ENCODE measurements at regions not wholly inside any gene's neighbourhood (a gene's known extent, or its start where the extent isn't known, plus 50 kb on each side); places are given as distances from the start of the nearest gene placed in this dataset.
"Not testable (repeated sequence)": the region's sequence is repeated elsewhere in the genome, so short reads cannot be mapped to it uniquely, and the experiment has no call there.

DNA sequence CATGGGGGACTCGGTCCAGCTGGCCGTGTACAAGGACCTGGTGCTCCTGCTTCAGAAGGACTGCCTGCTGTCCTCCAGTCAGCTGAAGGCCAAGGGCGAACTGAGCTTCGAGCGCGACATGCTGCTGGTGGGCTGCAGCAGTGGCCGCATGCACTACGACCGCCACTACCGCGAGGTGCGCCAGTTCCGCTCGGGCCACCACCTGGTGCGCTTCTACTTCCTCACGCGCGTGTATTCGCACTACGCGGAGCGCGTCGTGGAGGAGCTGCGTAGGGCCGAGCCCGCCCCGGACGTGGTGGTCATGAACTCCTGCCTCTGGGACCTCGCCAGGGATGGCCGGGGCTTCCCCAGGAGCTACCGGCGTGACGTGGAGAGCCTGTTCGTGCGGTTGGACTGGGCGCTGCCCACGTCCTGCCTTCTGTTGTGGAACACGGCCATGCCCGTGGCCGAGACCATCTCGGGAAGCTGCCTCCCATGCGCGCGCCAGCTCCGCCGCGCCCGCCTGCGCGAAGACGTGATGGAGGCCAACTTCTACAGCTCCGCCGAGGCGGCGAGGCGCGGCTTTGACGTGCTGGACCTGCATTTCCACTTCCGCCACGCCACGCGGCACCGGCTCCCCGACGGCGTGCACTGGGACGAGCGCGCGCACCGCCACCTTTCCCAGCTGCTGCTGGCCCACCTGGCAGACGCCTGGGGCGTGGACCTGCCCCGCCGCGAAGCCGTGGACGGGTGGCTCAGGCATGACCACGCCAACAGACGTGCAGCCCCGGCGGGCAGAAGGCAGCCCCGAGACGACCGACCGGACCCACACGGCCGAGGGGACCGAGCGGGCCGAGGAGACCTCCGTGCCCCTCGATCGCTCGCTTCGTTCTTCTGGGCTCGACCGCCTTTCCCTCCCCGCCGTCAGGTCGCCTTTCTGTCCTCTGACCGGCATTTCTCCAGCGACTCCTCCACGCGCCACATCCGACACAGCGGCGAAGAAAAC lies 293.9 kb upstream of the ERBB4 start:
- DNase-seq (ENCODE audit: low spot score), result no peak
- Mint-ChIP-seq H3K27ac (no peak overlapping the region), H3K4me1 (ENCODE audit: low read depth in 2 of 2) (peaks cover 7% of the 10 kb centered on the region in 2 donors), H3K36me3 (peaks cover 10% of the 10 kb centered on the region), H3K9me3 (no peaks in the 10 kb centered on the region), H3K4me3 (no peak overlapping the region), H3K27me3 (no peaks in the 10 kb centered on the region)
- ATAC-seq, result peak in 1 of 2 donors; percentile 36

DNA sequence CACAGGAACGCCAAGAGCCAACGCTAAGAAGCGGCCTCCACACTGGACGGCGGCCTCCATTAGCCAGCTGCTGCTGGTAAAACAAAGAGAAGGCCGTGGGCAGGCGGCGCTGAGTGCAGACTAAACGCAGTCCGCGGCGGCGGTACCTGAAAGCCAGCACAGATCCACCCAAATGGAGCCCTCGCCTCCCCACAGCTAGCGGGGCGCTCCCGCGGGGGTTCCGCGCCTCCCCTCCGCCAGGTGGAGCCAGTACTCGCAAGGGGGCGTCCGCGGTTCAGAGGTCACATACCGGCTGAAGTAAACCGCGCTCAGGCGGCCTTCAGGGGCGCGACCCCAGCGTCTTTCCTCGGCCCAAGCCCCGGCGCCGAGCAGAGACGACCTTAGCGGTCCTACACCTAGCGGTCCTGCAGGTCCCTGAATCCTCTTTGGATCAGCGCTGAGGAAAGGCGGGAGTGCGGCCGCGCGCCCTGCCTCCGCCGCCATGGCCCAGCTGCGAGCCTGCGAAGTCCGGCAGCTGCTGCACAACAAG lies 293.1 kb upstream of the ERBB4 start:
- H3K4me1 Mint-ChIP-seq (ENCODE audit: low read depth in 2 of 2), result peaks cover 7% of the 10 kb centered on the region in 2 donors
- no peaks in the 10 kb centered on the region for H3K9me3 Mint-ChIP-seq
- H3K27ac Mint-ChIP-seq, result no peak overlapping the region
- ATAC-seq (peak in 1 of 2 donors; percentile 41), DNase-seq (ENCODE audit: low spot score) (no peak)
- H3K36me3 Mint-ChIP-seq, result peaks cover 10% of the 10 kb centered on the region
- H3K4me3 Mint-ChIP-seq, result no peak overlapping the region
- H3K27me3 Mint-ChIP-seq, result no peaks in the 10 kb centered on the region

DNA sequence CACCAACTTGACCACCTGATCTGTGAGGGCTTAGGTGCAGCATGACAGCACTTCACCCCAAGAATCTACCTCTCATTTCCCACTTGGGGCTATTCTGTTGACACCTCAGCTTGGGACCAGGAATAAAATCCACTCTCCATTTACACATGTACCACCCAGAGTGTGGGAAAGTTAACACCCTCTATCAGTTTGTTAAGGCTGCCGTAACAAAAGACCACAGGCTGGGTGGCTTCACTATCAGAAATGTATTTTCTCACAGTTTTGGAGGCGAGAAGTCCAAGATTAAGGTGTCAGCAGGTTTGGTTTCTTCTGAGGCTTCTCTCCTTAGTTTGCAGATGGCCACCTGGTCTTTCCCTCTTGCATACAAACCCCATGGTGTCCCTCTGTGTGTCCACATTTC lies 277.7 kb upstream of the ERBB4 start:
- ATAC-seq (no peak), DNase-seq (ENCODE audit: low spot score) (no peak)
- peaks cover 38 to 51% of the 10 kb centered on the region in 2 donors for H3K4me1 Mint-ChIP-seq (ENCODE audit: low read depth in 2 of 2)
- no peaks in the 10 kb centered on the region for H3K27me3 Mint-ChIP-seq
- H3K9me3 Mint-ChIP-seq, result no peaks in the 10 kb centered on the region
- H3K27ac Mint-ChIP-seq, result peak overlapping the region in 1 of 2 donors; percentile 78
- peaks cover 7% of the 10 kb centered on the region for H3K36me3 Mint-ChIP-seq
- peak overlapping the region; percentile 65 for H3K4me3 Mint-ChIP-seq

DNA sequence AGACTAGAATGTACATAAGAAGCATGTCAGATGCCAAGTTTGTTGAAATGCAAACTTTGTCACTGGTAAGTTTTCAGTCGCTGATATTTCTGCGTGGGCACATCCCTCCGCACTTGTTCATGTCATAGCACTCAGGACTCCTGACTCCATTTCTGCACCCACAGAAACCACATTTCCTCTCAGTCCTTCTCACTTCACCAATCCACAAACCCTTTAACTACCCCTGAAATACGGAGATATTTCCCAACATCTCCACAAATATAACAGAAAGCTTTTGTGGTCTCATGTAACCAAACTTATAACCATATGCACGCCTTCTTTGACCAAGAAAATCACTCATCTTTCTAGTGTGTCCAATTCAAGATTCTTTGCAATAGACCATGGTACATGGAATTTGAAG lies 276.9 kb upstream of the ERBB4 start:
- Mint-ChIP-seq H3K9me3 (no peaks in the 10 kb centered on the region), H3K4me3 (peak overlapping the region; percentile 65), H3K36me3 (peaks cover 7% of the 10 kb centered on the region), H3K4me1 (ENCODE audit: low read depth in 2 of 2) (peaks cover 42 to 59% of the 10 kb centered on the region in 2 donors), H3K27me3 (no peaks in the 10 kb centered on the region), H3K27ac (peak overlapping the region; percentile 72 to 78)
- ATAC-seq (peak; percentile 93 to 95), DNase-seq (ENCODE audit: low spot score) (peak; percentile 88)

DNA sequence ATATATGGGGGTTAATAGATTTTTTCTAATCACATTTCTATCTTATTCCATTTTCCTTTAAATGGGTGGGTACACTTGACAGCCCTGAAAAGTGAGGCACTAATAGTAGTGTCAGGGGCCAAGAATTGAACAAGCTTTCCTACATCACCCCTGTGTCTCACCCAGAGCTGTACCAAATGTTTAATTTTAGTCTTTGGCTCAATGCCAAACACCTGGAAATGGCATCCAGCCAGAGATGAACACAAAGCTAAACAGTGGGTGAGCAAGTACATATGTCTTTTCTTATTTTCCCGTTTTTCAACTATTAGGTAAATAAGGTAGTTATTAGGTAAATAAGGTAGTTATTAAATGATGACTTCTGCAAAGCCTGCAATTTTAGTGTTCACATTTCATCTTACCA lies 276.3 kb upstream of the ERBB4 start:
- DNase-seq (ENCODE audit: low spot score), result no peak
- peaks cover 9% of the 10 kb centered on the region for H3K36me3 Mint-ChIP-seq
- H3K4me3 Mint-ChIP-seq, result peak overlapping the region; percentile 65
- peak overlapping the region; percentile 72 to 78 for H3K27ac Mint-ChIP-seq
- no peak for ATAC-seq
- H3K4me1 Mint-ChIP-seq (ENCODE audit: low read depth in 2 of 2), result peaks cover 47 to 64% of the 10 kb centered on the region in 2 donors
- H3K9me3 Mint-ChIP-seq, result no peaks in the 10 kb centered on the region
- no peaks in the 10 kb centered on the region for H3K27me3 Mint-ChIP-seq

DNA sequence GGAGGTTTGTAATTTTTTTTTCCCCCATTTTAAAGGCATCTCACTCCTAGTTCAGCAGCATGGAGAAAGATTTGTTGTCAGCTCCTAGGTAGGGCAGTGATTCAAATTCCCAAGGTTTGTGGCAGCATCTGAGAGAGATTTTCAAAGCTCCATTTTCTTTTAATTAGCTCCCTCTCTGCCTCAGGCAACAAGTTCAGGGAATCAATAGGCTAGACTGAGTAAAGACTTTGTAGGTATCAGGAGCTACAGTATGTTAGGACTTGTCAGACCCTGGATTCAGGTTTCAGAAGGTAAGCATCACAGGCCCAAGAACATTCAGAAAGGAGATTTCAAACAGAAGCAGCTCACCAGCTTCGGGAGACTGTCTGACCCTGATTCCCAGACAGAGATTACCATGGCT lies 273.3 kb upstream of the ERBB4 start:
- Mint-ChIP-seq H3K27ac (peak overlapping the region in 1 of 2 donors; percentile 77), H3K4me3 (peak overlapping the region; percentile 9), H3K4me1 (ENCODE audit: low read depth in 2 of 2) (peaks cover 51 to 70% of the 10 kb centered on the region in 2 donors), H3K9me3 (no peaks in the 10 kb centered on the region), H3K36me3 (peaks cover 6% of the 10 kb centered on the region), H3K27me3 (no peaks in the 10 kb centered on the region)
- ATAC-seq (no peak), DNase-seq (ENCODE audit: low spot score) (no peak)

DNA sequence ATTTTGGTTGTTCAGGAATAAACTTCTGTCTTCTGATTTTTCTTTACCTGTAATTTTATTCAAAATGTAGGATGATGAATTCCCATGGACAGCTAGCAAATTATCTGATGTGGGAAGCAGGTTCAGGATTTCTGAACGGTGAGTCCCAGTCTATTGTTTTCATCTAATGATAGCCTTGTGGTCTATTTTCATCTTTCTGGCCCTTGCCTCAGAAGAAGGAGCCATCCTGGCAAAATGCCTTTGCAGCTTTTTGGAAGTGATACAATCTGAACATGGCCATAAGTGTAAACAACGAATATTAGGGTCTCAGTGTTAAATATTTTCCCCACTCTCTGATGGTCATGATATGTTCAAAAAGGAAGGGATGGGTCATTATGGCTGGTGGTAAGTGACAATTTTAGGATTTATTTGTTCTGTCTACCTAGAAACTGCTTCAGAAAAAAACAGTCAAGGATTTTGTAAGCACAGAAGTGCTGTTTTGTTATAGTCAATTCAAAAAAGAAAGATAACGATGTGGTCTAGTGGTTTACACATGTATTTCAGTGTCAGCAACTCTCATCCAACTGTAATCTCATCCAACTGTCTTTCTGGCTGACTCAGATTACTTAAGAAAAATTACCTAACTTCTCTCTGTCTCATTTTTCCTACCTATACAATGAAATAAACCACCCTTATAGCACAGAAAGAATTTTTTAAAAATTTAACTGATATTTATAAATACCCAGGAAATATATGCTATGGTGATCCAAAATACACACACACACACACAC lies 272.6 kb upstream of the ERBB4 start:
- H3K27me3 Mint-ChIP-seq, result no peaks in the 10 kb centered on the region
- peak overlapping the region; percentile 64 to 77 for H3K27ac Mint-ChIP-seq
- peak overlapping the region; percentile 63 for H3K4me3 Mint-ChIP-seq
- peaks cover 44 to 63% of the 10 kb centered on the region in 2 donors for H3K4me1 Mint-ChIP-seq (ENCODE audit: low read depth in 2 of 2)
- peaks cover 6% of the 10 kb centered on the region for H3K36me3 Mint-ChIP-seq
- no peaks in the 10 kb centered on the region for H3K9me3 Mint-ChIP-seq
- ATAC-seq (peak; percentile 72 to 84), DNase-seq (ENCODE audit: low spot score) (no peak)

DNA sequence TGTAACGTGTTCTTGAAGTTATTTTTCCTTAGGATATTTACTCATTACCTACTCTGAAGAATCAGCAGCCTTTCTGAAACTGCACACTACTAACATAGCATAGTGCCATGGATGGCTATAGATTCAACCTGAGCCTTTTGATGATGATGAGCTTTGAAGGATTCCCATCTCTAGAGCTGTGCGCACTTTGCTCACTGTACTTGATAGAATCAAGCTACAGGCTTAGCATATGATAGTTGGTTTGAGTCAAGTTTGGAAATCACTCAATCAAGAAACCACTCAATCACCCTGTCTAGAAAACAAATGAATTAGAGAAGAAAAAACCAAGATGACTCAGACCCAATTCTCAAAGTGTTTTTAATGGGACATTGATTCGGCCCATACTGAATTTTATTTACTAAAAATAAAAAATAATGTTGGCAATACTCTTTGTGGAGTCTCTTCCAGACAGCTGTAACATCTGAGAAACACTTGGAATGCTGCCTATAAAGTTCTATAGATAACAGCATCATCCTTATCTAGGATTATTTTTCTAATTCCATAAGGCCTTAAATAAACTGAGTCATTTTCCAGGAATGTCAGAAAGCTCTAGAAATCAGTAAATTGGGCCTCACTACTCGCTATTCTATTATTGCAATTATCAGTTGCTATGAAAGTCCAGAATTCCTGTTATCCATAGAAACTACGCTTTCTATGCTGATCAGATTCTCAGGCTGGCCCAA lies 259.0 kb upstream of the ERBB4 start:
- ATAC-seq (peak in 1 of 2 donors; percentile 75), DNase-seq (ENCODE audit: low spot score) (no peak)
- no peaks in the 10 kb centered on the region for H3K36me3 Mint-ChIP-seq
- H3K4me1 Mint-ChIP-seq (ENCODE audit: low read depth in 2 of 2), result peaks cover 25 to 29% of the 10 kb centered on the region in 2 donors
- no peaks in the 10 kb centered on the region for H3K27me3 Mint-ChIP-seq
- H3K9me3 Mint-ChIP-seq, result no peaks in the 10 kb centered on the region
- no peak overlapping the region for H3K4me3 Mint-ChIP-seq
- H3K27ac Mint-ChIP-seq, result no peak overlapping the region

DNA sequence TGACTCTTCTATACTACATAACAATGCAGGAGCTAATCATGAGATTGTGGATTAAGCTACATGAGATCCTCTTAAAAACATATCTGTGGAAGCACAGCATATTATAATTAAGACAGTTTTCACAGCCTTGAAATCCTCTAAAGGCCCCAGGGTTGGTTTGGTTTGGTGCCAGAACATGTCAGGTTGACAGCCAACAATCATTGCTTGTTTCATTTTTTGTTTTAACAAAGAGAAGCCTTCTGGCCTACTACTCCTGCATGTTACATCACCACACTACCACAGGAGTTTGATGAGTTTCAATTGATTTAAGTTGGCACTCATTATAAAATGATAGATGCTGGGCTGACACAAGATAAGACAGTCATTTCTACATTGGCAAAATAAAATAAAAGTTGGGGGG lies 255.9 kb upstream of the ERBB4 start:
- H3K4me3 Mint-ChIP-seq, result no peak overlapping the region
- H3K4me1 Mint-ChIP-seq (ENCODE audit: low read depth in 2 of 2), result peaks cover 28 to 36% of the 10 kb centered on the region in 2 donors
- DNase-seq (ENCODE audit: low spot score), result no peak
- peak overlapping the region in 1 of 2 donors; percentile 72 for H3K27ac Mint-ChIP-seq
- ATAC-seq, result no peak
- no peaks in the 10 kb centered on the region for H3K9me3 Mint-ChIP-seq
- no peaks in the 10 kb centered on the region for H3K36me3 Mint-ChIP-seq
- H3K27me3 Mint-ChIP-seq, result no peaks in the 10 kb centered on the region

DNA sequence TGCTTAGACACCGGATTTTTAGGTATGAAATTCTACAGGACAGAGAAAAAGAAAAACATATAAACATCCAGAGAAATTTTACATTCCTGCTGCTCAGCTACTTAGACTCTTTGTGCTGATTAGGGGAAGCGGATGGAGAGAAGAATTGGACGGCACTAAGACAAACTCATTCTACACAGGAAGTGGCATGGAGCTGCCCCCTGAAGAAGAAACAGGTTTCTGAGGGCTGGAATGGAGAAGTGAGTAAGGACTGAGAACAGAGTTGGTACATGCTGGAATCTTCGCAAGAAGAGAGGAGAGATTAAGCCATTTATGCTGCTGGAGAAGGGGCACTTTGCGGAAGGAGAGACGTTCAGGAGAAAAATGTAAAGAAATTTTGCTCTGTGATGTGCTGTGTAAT lies 253.0 kb upstream of the ERBB4 start:
- no peak overlapping the region for H3K27ac Mint-ChIP-seq
- H3K4me3 Mint-ChIP-seq, result no peak overlapping the region
- H3K4me1 Mint-ChIP-seq (ENCODE audit: low read depth in 2 of 2), result peaks cover 28 to 36% of the 10 kb centered on the region in 2 donors
- H3K27me3 Mint-ChIP-seq, result no peaks in the 10 kb centered on the region
- no peak for ATAC-seq
- no peak for DNase-seq (ENCODE audit: low spot score)
- peaks cover 9% of the 10 kb centered on the region for H3K36me3 Mint-ChIP-seq
- peaks cover 4% of the 10 kb centered on the region for H3K9me3 Mint-ChIP-seq

DNA sequence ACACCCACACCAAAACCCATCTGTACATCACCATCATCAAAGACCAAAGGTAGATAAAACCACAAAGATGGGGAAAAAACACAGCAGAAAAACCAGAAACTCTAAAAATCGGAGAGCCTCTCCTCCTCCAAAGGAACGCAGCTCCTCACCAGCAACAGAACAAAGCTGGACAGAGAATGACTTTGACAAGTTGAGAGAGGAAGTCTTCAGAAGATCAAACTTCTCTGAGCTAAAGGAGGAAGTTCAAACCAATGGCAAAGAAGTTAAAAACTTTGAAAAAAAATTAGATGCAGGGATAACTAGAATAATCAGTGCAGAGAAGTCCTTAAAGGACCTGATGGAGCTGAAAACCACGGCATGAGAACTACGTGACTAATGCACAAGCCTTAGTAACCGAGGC lies 247.5 kb upstream of the ERBB4 start:
- not testable (repeated sequence) for H3K4me3 Mint-ChIP-seq; ATAC-seq; H3K4me1 Mint-ChIP-seq (ENCODE audit: low read depth in 2 of 2); H3K27me3 Mint-ChIP-seq; DNase-seq (ENCODE audit: low spot score); H3K27ac Mint-ChIP-seq
- Mint-ChIP-seq H3K9me3 (peaks cover 16% of the 10 kb centered on the region), H3K36me3 (peaks cover 35% of the 10 kb centered on the region)

DNA sequence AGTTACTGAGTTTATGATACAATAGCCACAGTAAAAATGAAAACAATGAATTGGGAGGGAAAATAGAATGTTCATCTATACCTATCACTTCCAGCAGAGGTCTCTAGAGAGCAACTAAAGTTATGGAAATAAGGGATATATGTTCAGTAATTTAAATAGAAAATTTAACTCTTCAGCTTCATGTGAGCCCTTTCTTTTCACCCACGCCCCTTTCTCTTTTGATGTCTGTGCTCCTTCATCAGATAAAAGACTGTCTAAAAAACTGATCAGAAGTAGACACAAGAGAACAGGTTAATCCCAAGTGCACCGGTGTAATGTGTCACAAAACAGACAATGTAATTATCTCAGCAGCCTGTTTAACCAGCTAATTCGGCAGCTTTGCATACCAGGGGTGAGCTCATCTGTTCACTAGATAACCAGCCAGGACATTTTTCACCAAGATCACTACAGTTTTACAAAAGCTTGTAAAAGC lies 238.5 kb upstream of the ERBB4 start:
- no peaks in the 10 kb centered on the region for H3K36me3 Mint-ChIP-seq
- H3K9me3 Mint-ChIP-seq, result no peaks in the 10 kb centered on the region
- no peak for ATAC-seq
- DNase-seq (ENCODE audit: low spot score), result no peak
- no peaks in the 10 kb centered on the region for H3K27me3 Mint-ChIP-seq
- H3K27ac Mint-ChIP-seq, result peak overlapping the region; percentile 27 to 29
- H3K4me1 Mint-ChIP-seq (ENCODE audit: low read depth in 2 of 2), result peaks cover 12 to 14% of the 10 kb centered on the region in 2 donors
- no peak overlapping the region for H3K4me3 Mint-ChIP-seq

DNA sequence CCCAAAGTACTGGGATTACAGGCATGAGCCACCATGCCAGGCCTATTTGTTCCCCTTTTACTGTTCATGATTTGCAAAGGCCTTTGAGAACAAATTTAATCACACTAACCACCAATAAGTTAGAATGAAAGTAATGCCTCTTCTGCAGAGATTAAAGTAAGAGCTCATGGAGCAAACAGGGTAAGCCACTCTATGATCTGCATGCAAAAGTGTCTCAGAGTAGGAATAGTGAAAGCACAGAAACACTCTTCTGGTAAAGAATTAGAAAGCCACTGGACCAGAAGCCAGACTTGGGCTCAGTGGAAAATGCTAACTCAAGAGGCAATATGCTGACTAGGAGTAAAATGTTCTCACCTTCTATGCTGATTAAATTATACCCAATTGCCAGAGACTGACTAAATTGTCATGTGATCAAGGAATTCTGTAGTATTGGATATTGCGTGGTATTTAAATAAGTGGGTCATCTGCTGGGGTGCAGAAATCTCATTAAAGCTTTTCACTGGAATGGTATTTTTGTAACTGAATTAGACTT lies 235.3 kb upstream of the ERBB4 start:
- ATAC-seq (peak in 1 of 2 donors; percentile 20), DNase-seq (ENCODE audit: low spot score) (no peak)
- H3K36me3 Mint-ChIP-seq, result no peaks in the 10 kb centered on the region
- no peaks in the 10 kb centered on the region for H3K27me3 Mint-ChIP-seq
- H3K4me1 Mint-ChIP-seq (ENCODE audit: low read depth in 2 of 2), result peaks cover 10 to 16% of the 10 kb centered on the region in 2 donors
- no peak overlapping the region for H3K4me3 Mint-ChIP-seq
- no peak overlapping the region for H3K27ac Mint-ChIP-seq
- no peaks in the 10 kb centered on the region for H3K9me3 Mint-ChIP-seq

Measured in natural killer cell treated with Interleukin-12 subunit alpha and Interleukin-12 subunit beta and Interleukin-15 and Interleukin-18, amount 100 ng/mL, for 72 hours (primary cell).